Peyer's patch (tissue), 4 donors: ENCODE measurements at regions not wholly inside any gene's neighbourhood (a gene's known extent, or its start where the extent isn't known, plus 50 kb on each side); places are given as distances from the start of the nearest gene placed in this dataset.

ENCODE experiments used
- DNase-seq, 3 donors: peaks; one replicate each; pipeline ENCODE4 v3.0.0-alpha.2; 2017 to 2019
- H3K27ac ChIP-seq, 4 donors: fragments of 200-600 bp; sonication (generic); one replicate each; pipeline ENCODE4 v1.5.1; 2016 to 2019
- H3K27me3 ChIP-seq, 2 donors: fragments of 200-600 bp; sonication (generic); one replicate each; pipeline ENCODE4 v1.5.1; 2019
- H3K36me3 ChIP-seq, 3 donors: fragments of 200-600 bp; sonication (generic); one replicate each; pipeline ENCODE4 v1.5.1; 2016 to 2019
- H3K4me1 ChIP-seq, 4 donors: fragments of 200-600 bp; sonication (generic); one replicate each; pipeline ENCODE4 v1.5.1; 2016 to 2019
- H3K4me3 ChIP-seq, 4 donors: fragments of 200-600 bp; sonication (generic); 1 replicate in 3 of 4; 2 replicates in 1 of 4; pipeline ENCODE4 v1.5.1; 2016 to 2019; ENCODE audit warnings: mild to moderate bottlenecking in 1 of 4
- H3K9me3 ChIP-seq, 4 donors: fragments of 200-600 bp; sonication (generic); one replicate each; pipeline ENCODE4 v1.5.1; 2016 to 2019; ENCODE audit warnings: mild to moderate bottlenecking in 1 of 4
- CTCF ChIP-seq, 6 experiments: fragments of 450-650 bp in 4 of 6; fragments of 200-600 bp in 2 of 6; sonication (generic) in 1 of 6; IDR thresholded peaks; one replicate each; pipeline ENCODE4 v1.5.1; 2017 to 2019; ENCODE audit warnings: antibody characterized with exemption in 6 of 6, mild to moderate bottlenecking in 3 of 6, moderate library complexity in 1 of 6
- POLR2A ChIP-seq, 2 donors: fragments of 450-650 bp; IDR thresholded peaks; one replicate each; pipeline ENCODE4 v1.5.1; 2017; ENCODE audit warnings: antibody characterized with exemption in 2 of 2, mild to moderate bottlenecking in 2 of 2, moderate library complexity in 2 of 2

- H3K36me3 ChIP-seq = no peaks in the 10 kb centered on the region
- peaks cover 0 to 3% (median 0%) of the 10 kb centered on the region in 4 donors for H3K9me3 ChIP-seq
- no peak for DNase-seq
- no peaks in the 10 kb centered on the region for H3K4me1 ChIP-seq
- H3K27me3 ChIP-seq = no peaks in the 10 kb centered on the region
- no peak overlapping the region for H3K4me3 ChIP-seq
- H3K27ac ChIP-seq = no peak overlapping the region
- TF ChIP-seq POLR2A (IDR thresholded peaks at IDR 0.05) (no peak), CTCF (IDR thresholded peaks at IDR 0.05) (no peak)
These were observed 403.5 kb downstream of the DIPK2A start for GRCh38 chr3:144375088-144375487.

- no peak overlapping the region for H3K27ac ChIP-seq
- no peaks in the 10 kb centered on the region for H3K36me3 ChIP-seq
- no peaks in the 10 kb centered on the region for H3K4me1 ChIP-seq
- DNase-seq = no peak
- H3K4me3 ChIP-seq = no peak overlapping the region
- TF ChIP-seq POLR2A (IDR thresholded peaks at IDR 0.05) (no peak), CTCF (IDR thresholded peaks at IDR 0.05) (no peak)
- H3K9me3 ChIP-seq = peaks cover 0 to 3% (median 0%) of the 10 kb centered on the region in 4 donors
- no peaks in the 10 kb centered on the region for H3K27me3 ChIP-seq
These were observed 409.2 kb downstream of the DIPK2A start for GRCh38 chr3:144380849-144381248.

- no peaks in the 10 kb centered on the region for H3K4me1 ChIP-seq
- TF ChIP-seq POLR2A (IDR thresholded peaks at IDR 0.05) = no peak
- no peak for TF ChIP-seq CTCF (IDR thresholded peaks at IDR 0.05)
- H3K27me3 ChIP-seq = no peaks in the 10 kb centered on the region
- no peaks in the 10 kb centered on the region for H3K36me3 ChIP-seq
- H3K9me3 ChIP-seq = peaks cover 0 to 3% (median 0%) of the 10 kb centered on the region in 4 donors
- H3K4me3 ChIP-seq = no peak overlapping the region
- H3K27ac ChIP-seq = no peak overlapping the region
- no peak for DNase-seq
These were observed 410.0 kb downstream of the DIPK2A start for GRCh38 chr3:144381607-144382006.

GRCh38 chr3:144384241-144384979 lies 412.8 kb downstream of the DIPK2A start:
- DNase-seq = no peak
- no peaks in the 10 kb centered on the region for H3K36me3 ChIP-seq
- H3K27me3 ChIP-seq = no peaks in the 10 kb centered on the region
- no peaks in the 10 kb centered on the region for H3K4me1 ChIP-seq
- no peak overlapping the region for H3K27ac ChIP-seq
- no peak for TF ChIP-seq POLR2A (IDR thresholded peaks at IDR 0.05)
- no peak for TF ChIP-seq CTCF (IDR thresholded peaks at IDR 0.05)
- H3K4me3 ChIP-seq = no peak overlapping the region
- no peaks in the 10 kb centered on the region for H3K9me3 ChIP-seq

- no peaks in the 10 kb centered on the region for H3K4me1 ChIP-seq
- H3K36me3 ChIP-seq = no peaks in the 10 kb centered on the region
- no peak overlapping the region for H3K4me3 ChIP-seq
- H3K27me3 ChIP-seq = no peaks in the 10 kb centered on the region
- DNase-seq = no peak
- no peak overlapping the region for H3K27ac ChIP-seq
- TF ChIP-seq CTCF (IDR thresholded peaks at IDR 0.05) (no peak), POLR2A (IDR thresholded peaks at IDR 0.05) (no peak)
- no peaks in the 10 kb centered on the region for H3K9me3 ChIP-seq
These were observed 419.2 kb downstream of the DIPK2A start for GRCh38 chr3:144390786-144391185.
